ENCODE measurements at regions not wholly inside any gene's neighbourhood (a gene's known extent, or its start where the extent isn't known, plus 50 kb on each side); places are given as distances from the start of the nearest gene placed in this dataset.

DNA sequence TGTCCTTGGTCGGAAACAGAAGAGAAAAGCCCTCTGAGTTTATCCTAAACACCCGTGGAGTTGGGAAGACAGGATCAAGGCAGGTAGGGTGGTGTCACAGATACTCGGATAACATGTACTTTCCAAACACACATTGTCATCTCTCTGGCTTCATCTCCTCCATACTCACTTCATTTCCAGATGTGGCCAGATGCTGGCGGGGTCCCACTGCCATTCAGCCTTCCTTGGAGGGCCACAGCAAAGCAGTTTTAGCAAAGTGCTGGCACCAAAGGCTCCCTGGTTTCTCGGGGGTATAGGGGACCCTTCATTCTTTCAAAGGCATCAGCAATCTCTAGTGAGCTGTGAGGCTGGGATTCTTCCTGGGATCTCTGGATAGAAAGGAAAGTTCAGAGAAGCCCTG lies 539.5 kb downstream of the TCERG1L start:
- TF ChIP-seq, protein P1, sequence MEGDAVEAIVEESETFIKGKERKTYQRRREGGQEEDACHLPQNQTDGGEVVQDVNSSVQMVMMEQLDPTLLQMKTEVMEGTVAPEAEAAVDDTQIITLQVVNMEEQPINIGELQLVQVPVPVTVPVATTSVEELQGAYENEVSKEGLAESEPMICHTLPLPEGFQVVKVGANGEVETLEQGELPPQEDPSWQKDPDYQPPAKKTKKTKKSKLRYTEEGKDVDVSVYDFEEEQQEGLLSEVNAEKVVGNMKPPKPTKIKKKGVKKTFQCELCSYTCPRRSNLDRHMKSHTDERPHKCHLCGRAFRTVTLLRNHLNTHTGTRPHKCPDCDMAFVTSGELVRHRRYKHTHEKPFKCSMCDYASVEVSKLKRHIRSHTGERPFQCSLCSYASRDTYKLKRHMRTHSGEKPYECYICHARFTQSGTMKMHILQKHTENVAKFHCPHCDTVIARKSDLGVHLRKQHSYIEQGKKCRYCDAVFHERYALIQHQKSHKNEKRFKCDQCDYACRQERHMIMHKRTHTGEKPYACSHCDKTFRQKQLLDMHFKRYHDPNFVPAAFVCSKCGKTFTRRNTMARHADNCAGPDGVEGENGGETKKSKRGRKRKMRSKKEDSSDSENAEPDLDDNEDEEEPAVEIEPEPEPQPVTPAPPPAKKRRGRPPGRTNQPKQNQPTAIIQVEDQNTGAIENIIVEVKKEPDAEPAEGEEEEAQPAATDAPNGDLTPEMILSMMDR (conservative IDR thresholded peaks at IDR 0.05; ENCODE audit: low read length) = no peak
- TF ChIP-seq EZH2phosphoT487 (IDR thresholded peaks at IDR 0.05; ENCODE audit: borderline replicate concordance, low read depth, low read length) = no peak
